ENCODE measurements at regions not wholly inside any gene's neighbourhood (a gene's known extent, or its start where the extent isn't known, plus 50 kb on each side); places are given as distances from the start of the nearest gene placed in this dataset.

DNA sequence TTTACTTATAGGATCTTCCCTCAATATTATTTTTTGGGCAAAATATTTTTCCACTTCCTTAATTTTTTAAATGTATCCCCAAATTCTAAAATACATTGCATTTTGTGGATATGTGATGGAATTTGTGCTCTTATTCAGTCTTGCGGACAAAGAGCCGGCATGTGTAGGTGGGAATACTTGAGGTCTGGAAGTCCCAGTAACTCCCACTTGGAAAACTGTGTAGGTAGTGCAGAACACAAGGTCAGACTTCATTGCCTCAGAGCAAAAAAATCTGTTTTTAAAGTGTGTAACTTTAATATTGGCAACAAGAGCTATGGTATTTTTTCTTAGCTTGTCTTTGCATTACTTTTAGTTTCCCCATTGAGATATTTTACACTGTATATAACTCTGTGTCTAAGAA is 68.5 kb upstream of the SEMA3A start:
- DNase-seq (ENCODE audit: low read depth in 4 of 4, low spot score in 3 of 4): no peak

DNA sequence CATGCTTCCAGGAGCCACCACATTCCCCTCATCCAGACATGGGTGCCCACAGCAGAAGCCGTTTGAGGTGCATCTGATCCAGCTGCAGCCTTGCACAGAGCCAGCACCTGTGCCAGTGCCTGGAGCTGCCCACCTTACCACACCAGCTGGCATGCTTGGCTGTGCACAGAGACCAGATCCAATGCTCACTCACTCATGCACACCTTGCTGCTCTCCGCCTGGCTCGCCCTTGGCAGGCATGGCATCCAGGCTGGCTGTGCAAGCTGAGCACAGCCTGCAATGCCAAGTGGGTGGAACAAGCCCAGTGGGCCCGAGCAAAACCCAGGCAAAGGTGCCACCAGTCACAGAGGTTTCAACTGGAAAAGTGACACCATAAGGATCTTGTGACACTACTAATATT is 66.9 kb upstream of the SEMA3A start:
- DNase-seq (ENCODE audit: low read depth in 4 of 4, low spot score in 3 of 4): no peak

DNA sequence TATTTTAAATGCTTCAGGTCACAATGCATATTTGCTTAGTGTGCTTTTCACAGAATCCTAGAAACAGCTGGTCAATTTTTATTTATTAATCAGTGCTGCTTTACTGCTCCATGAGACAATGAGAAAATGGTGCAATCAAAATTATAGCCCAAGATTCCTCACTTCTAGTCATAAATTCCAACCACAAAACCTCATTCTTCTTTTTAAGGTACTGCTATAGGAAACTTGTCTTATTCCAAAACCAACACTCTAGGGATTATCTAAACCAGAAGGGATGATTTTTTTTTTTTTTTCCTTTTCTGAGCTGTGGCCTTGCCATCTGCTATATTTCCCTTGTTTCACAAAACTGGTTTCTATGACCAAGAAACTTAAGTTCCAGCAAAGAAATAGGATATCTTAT is 64.0 kb upstream of the SEMA3A start:
- DNase-seq (ENCODE audit: low read depth in 4 of 4, low spot score in 3 of 4): no peak

GRCh38 chr7:84256571-84256971 is 62.0 kb upstream of the SEMA3A start:
- DNase-seq (ENCODE audit: low read depth in 4 of 4, low spot score in 3 of 4): peak in 2 of 4 donors; percentile 14 to 18

- DNase-seq (ENCODE audit: low read depth in 4 of 4, low spot score in 3 of 4): no peak
These were observed 56.7 kb upstream of the SEMA3A start for GRCh38 chr7:84251277-84251781.

- DNase-seq (ENCODE audit: low read depth in 4 of 4, low spot score in 3 of 4): no peak
These were observed 55.9 kb upstream of the SEMA3A start for GRCh38 chr7:84250452-84250851.

DNA sequence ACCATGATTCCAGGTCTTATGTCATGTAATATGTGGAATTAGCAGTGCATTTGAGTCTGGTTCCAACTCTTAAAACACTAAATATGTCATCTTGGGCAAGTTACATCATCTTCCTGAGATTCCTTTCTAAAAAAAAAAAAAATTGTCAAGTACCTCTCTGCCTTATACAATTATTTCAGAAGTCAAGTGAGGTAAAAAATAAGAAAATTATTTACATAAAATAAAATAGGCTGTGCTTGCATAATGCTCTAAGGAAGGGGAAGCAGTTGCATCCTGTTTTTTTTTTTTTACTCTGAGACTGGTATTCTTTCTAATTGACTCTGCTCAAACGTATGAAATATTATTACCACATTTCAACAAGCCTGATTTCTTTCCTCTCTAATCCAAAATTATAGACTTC is 55.1 kb upstream of the SEMA3A start:
- no peak for DNase-seq (ENCODE audit: low read depth in 4 of 4, low spot score in 3 of 4)

GRCh38 chr7:84248843-84249242 is 54.3 kb upstream of the SEMA3A start:
- no peak for DNase-seq (ENCODE audit: low read depth in 4 of 4, low spot score in 3 of 4)

DNA sequence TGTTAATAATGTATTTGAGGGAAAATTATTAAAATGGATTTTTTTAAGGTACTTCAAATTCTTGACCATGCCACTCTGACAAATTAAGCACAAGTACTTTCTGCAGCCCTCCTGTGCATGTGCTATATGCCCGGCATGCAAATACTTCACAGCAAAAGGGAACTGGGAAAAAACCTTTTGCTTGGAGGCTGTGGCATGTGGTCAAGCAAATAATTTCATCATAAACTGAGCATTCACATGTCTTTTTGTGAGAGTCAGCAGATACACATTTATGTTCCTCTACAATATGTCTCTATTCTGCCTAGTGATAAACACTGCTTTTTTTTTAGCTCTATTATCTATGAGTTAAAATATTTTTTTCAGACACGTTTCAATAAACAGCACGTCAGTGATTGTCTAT is 53.7 kb upstream of the SEMA3A start:
- no peak for DNase-seq (ENCODE audit: low read depth in 4 of 4, low spot score in 3 of 4)

- DNase-seq (ENCODE audit: low read depth in 4 of 4, low spot score in 3 of 4): no peak
These were observed 53.0 kb upstream of the SEMA3A start for GRCh38 chr7:84247591-84247990.

GRCh38 chr7:84245835-84246234 is 51.2 kb upstream of the SEMA3A start:
- DNase-seq (ENCODE audit: low read depth in 4 of 4, low spot score in 3 of 4): no peak

Data from left renal pelvis (tissue), 4 donors.